Bone marrow (tissue), 2 donors: ENCODE measurements at regions not wholly inside any gene's neighbourhood (a gene's known extent, or its start where the extent isn't known, plus 50 kb on each side); places are given as distances from the start of the nearest gene placed in this dataset.
"Not testable (repeated sequence)": the region's sequence is repeated elsewhere in the genome, so short reads cannot be mapped to it uniquely, and the experiment has no call there.

Source experiments
- DNase-seq, 2 donors: peaks; one replicate each; lab custom pipeline; 2025; lab: John Stamatoyannopoulos, UW

DNA sequence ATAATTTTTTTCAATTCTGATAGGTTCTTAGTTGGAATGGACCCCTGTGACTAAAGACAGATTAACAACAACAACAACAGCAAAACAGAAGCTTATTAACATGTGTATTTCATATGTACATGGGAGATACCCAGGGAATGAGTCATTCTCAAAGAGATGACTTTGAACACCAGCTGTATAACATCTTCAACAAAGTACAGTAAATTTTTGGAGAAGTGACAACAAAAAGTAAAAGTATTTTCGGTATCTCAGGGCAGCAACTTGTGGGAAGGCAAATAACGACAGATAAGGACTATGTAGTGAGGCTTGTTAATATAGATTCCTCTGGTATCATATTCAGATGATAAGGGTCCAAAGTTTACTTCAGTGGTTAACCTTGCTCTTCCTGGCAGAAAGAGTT lies 573.4 kb upstream of the RAG2 start:
- no peak for DNase-seq

DNA sequence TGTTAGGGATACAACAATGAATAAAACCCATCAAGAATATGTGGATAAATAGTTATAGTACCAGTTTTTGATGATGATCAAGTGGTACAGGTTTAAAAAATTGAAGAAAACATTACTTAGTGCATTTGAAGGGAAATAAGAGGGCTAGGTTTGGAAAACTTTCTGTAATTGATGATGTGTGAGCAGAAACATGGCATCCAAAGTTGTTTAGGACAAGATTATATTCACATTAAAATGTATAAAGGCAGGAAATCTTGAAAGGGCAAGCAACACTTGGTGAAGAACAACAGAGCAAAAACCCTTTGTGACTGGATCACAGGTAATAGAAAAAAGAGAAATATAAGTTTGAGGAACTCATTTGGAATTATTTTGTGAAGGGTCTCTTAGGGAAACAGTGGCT lies 572.3 kb upstream of the RAG2 start:
- no peak for DNase-seq

DNA sequence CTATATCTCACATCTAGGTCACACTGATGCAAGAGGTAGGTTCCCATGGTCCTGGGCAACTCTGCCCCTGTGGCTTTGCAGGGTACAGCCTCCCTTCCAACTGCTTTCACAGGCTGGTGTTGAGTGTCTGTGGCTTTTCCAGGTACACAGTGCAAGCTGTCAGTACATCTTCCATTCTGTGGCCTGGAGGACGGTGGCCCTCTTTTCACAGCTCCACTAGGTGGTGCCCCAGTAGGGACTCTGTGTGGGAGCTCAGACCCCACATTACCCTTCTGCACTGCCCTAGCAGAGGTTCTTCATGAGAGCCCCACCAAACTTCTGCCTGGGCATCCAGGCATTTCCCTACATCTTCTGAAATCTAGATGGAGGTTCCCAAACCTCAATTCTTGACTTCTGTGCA lies 547.4 kb upstream of the RAG2 start:
- not testable (repeated sequence) for DNase-seq

DNA sequence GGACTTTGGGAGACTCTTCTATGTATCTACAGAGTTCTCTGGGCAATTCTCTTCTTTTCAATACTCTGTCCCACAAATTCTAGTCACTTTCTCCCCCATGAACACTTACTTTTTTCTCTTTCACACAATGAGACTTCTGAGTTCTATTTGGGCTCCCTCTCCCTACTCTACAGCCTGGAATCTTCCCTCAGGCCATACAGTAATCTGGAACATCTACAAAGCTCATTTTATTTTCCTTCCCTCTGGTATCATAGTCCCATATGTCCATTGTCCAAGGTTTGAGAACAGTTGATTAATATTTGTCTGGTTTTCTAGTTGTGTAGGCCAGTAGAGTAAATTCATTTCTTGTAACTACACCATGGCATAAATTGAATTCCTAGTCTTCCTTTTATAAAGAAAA lies 544.6 kb upstream of the RAG2 start:
- DNase-seq, result no peak

DNA sequence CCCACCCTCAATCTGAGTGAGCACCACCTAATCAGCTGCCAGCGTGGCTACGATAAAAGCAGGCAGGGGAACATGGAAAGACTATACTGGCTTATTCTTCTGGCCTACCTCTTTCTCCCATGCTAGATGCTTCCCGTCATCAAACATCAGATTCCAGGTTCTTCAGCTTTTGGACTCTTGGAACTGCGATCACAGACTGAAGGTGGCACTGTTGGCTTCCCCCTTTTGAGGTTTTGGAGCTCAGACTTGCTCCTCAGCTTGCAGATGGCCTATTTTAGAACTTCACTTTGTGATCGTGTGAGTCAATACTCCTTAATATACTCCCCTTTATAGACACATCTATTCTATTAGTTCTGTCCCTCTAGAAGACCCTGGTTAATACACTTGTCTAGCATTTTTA lies 543.7 kb upstream of the RAG2 start:
- no peak for DNase-seq

DNA sequence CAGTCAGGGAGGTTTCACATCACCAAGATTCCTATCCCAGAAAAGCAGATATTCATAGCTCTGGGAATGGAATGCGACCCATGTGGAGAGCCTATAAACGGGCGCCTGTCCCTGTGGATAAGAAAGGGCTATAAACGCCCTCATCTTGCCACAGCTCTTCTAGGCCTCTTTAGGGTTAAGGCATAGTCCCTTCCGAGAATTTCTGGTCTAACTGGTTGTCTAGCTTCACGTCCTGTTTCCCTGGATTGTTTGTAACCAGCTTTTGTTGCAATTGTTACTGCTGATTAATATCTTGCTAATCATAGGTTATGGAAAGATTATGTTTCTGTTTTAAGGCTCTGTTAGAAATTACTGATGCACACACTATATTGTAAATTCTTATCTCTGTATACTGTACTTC lies 537.6 kb upstream of the RAG2 start:
- DNase-seq, result not testable (repeated sequence)

DNA sequence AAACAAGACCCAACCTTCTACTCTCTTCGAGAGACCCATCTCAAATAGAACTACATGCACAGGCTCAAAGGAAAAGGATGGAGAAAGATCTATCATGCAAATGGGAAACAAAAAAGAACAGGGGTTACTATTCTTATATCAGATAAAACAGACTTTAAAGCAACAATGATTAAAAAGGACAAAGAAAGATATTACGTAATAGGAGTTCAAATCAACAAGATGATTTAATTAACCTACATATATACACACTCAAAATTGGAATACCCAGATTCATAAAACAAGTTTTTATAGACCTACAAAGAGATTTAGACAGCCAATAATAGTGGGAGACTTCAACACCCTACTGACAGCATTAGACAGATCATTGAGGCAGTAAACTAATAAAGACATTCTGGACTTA lies 536.6 kb upstream of the RAG2 start:
- DNase-seq, result no peak

DNA sequence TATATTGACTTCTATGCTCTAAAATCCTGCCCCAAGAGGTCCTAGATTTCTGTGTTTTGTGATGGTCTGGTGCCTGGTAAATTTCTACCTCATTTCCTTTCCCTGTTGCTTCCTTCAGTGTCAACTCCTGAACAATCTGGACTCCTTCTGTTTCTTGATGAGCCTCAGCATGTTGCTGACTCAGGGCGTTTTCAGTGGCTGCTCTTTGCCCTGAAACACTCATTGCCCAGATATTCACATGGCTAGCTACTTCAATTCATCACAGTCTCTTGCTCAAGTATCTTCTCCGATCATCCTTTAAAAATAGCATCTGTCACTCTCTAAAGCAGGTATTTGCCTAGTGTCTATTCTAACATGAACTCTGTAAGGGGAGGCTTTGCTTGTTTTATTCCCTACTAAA lies 526.3 kb upstream of the RAG2 start:
- no peak for DNase-seq

DNA sequence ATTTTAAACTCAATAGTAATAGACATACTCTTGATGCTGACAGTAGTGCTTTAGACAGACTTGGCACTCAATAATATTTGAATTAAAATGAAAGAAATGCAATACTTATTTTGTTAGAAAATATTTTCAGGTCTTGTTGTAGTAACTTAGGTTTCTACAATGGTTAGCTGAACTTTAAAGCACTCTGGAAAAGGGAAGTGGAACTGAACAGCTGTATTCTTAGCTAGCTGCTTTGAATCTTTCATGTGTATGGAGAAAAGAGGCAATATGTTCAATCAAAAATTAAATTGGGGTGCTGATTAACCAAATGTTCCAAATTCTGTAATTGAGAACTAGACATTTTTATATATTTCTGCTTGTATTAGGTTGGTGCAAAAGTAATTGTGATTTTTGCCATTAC lies 517.9 kb upstream of the RAG2 start:
- DNase-seq, result no peak

DNA sequence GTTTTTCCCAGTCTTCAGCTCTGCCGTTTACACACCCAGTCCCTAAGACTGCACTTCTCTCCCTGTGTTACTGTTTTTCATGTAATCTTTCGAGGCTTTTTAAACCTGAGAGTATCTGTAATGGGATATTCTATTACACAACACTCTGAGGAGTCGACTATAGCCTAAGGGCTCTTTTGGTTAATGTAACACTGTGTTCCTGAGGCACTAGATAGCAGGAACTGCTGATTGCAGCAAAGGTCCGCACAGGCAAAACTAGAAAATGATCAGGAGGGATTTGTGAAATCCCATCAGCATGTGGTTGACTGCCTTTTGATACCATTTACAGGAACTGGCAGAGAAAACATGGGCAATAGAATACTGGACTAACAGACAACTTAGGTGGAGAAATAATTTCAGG lies 512.3 kb upstream of the RAG2 start:
- DNase-seq, result no peak

DNA sequence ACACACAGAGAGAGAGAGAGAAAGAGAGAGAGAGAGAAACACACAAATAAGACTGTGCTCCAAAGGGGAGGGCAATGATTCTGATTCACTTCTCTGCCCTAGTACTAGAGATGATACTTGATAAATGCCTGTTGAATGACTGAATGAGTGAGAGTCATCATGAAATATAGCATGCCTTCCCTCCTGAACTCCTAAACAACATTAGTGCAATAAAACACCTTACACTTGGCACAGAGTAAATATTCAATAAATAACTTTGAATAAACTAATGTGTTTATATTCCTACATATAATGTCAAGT lies 511.2 kb upstream of the RAG2 start:
- no peak for DNase-seq

DNA sequence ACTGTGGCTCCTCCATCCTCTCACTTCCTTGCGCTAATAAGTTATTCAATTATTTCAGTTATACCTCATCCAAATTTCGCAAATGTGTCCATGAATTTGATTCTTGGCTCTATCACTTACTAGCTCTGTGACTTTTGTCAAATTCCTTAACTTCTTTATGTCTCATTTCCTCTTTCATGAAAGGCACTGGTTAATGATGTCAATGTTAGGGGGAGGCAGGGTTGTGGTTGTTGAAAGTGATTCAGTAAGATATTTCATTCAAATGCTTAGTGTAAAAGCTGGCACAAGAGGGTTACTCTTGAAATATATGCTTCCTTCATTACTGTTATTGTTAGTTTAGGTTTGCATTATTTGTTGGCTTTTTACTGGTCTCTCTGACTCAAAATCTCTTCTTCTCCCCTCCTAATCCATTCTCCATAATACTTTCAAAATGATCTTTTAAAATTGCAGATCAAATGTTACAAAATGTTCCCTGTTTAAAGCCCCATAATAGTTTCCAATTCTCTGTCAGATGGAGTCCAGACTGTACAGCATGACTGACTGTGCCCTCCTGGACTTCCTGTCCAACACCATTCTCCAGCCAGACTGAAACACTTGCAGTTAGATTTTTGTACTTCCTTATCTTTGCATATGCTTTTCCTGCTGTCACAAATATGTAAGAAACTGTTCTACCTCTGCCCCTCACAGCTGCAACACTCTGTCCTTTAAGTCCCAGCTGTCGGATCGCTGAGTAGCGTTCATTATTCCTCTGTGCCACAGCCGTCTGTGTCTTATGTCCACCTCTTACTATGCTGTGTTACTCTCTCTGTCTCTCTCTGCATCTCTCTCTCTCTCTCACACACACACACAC lies 510.6 kb upstream of the RAG2 start:
- DNase-seq, result no peak

DNA sequence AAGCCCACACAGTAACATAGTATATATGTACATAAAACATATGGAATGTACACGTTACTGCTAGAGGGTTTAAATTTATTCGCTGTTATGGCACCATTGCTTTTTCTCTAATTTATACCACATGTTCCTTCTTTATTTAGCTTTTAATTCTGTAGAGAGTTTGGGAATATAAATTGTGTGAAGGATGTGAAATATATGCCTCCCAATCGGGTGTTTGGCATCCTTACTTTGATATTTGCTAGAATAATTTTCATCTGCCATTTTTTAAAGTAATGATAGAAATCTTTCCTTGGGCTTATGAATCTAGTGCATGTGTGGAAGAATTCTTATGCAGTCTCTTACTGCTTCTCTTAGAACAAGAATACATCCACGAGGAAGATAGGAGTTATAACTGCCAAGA lies 509.8 kb upstream of the RAG2 start:
- DNase-seq, result no peak

DNA sequence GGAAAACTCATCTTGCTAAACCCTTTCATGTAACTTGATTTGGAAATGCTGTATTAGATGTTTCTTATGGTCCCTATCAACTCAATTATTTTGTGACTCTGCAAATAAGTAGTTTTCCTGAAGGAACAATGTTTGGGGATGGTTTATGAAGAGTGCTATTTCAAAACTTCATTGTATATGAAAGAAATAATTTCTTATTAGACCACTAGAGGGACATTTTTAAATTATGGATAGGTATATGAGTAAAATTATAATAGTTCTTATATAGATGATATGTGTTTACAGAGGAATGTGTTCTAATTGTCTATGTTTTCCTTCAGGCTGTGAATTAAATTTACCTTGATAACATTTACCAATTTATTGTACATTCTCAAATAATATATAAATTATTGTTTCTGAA lies 509.4 kb upstream of the RAG2 start:
- no peak for DNase-seq

DNA sequence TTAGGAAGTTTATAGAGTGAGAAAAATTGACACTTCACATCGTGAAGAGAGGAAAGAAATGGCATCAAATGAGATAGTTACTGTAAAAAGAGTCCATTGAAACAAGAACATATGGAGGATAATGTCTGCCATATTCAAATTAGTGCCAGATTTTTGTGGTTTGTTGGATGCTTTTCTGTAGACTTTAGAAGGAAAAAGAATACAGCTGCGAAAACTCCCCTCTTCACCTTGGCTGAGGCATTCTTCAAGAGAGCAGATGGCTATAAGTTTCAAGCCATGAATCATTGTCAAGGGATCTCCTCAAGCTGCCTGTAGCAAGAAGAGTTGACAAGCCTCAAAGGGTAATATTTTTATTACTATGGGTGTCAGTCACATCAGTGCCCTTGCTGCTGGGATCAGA lies 507.4 kb upstream of the RAG2 start:
- no peak for DNase-seq

DNA sequence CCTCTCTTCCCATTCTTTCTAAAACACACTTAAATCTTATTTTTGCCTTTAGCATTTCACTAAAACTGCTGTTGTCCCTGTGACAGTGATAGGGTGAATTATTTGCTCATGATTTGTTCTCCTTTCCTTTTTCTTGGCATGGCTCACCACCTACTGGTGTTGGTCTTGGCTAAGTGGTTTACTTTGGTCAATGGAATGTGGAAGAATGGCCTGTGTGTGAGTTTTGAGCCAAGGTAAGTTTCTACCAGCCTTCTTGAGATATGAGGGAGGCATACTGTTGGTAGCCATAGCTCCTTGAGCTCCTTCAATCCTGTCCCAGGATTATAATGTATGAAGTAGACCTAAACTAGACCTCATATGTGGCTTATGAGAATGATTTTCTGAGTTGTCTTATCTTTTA lies 506.3 kb upstream of the RAG2 start:
- no peak for DNase-seq

DNA sequence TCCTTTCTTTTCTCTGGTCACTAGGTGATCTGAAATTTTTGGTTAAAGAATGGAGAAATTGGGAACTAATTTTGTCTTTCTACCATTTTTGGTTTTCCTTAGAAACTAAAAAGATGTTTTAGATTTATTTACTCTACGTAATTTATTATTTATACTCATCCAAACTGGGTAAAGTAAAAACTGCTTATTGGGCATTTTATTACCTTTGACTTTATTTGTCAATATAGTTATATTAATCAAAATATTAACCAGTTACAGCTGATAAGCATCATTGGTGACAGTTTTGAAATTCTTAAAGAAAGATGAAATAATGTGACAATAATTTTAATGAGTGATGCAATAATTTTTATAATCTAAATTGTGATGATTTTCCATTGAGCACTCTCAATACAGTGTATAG lies 502.0 kb upstream of the RAG2 start:
- no peak for DNase-seq

DNA sequence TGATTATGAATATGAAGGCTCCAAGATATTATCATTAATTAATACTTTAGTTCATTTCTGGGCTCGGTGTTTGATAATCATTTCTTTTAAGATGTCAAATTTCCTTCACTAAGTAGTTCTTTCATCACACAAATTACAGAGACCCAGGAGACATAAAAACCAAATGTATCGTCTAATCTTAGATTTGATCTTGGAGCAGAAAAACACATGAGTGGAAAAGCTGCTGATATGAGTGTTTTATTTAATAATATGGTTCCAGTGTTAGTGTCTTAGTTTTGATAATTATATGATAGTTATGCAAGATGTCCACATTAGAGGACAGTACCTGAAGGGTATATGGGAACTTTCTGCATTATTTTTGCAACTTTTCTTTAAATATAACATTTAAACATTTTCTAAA lies 494.5 kb upstream of the RAG2 start:
- no peak for DNase-seq

DNA sequence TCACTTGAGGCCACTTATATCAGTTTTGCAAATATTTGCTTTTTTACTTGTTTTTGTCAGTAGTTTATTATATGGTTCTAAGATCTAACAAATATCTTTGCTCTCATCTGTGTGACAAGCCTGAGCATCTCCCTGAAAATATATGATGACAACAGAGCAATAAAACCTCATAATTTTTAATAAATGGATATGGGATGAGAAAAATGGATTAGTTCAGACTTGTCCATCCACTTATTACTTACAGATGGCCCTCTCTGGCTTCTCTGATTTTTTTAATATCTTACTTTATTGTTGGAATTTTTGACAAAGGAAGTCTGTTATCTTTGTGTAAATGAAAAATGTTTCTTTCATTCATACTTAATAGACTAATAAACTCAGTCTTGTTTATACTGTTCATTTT lies 491.4 kb upstream of the RAG2 start:
- DNase-seq, result no peak

DNA sequence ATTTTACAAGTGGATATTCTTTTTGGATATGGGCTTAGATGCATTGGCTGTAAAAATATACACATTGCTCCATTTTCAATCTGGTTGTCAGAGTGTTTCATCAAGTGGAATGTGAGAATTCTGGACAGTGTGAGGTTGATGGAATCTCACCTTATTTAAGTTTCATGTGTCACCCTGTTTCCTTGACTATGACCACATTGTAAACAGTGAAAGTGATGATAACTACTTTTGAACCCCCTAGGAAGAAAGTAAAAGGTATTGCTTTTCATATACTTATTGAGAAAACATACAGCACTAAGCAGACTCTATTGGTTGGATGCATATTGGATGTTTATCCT lies 490.5 kb upstream of the RAG2 start:
- no peak for DNase-seq

DNA sequence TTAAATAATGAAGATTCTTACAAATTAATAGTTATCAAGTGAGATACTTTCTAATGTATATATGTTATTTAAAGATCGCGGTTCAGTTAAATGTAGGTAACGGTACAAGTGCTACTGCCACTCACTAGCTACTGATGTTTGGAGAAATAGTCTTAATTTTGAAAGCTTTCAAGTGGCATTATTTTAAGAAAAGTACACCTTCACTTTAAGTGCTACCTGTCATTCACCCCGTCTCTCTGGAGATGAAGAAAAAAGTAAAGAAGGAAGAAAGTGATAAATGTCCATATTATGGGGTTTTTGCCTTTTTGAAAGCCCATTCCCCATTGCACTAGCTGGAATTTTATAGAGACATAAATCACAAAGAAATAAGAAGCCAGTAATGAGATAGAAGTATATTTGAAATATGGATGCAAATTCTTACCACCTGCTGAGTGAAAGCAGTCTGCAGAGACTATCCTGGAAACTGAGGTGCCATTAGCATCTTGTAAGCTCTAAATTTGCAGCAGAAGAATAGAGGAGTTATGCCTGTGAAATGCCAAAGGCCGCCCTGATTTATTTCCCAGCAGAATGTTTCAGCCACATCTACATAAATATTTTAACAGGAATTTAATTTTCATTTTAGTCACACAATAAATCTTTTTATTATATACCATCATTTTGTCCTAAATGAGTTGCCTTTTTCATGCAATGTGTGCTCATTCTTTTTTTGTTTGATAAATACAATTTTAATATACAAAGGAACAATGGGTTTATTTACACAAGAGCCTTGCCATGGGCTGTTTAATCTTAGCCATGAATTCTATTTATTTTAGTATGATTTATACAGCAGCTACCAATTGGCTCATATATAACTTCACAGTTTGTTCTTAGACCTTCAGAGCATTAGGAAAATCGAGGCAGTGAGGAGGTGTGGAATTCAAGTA lies 489.9 kb upstream of the RAG2 start:
- no peak for DNase-seq

DNA sequence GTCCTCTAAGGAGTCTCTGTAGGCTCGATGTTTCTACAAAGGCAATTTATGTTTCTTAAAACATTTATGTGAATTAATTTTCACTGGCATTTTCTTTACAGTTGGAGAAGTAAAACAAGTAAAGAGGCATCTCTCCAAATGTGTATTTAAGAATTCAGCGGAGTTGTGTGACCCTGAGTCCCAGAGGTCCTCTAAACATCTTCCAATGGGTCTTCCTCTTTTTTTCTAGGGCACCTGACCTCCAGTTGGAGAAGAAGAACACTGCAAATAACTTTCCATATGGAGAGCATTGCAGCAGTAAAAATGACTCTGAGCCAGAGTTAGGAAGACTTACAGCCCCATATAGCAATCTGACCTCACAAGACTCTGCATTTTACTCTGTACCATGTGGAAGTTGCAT lies 480.5 kb upstream of the RAG2 start:
- DNase-seq, result no peak

DNA sequence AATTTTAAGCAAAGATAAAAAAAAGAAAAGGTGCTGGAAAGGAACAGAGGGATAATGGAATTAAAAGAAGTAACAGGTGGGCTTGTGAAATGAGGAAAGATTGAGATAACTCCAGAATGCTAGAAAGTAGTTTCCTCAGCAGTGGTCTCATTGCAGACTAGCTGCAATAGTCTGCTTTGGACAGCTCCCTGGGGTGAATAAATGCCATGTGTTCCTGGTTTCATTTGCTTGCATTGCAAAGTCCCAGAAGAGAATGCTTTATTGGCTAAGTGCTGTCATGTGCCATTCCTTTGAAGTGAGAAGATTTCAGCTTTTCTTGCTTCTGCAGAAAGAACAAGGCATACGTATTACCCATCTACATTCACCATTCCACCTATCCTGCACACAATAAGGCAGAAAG lies 478.8 kb upstream of the RAG2 start:
- DNase-seq, result no peak
